IPS-20b (cell line): ENCODE measurements at regions not wholly inside any gene's neighbourhood (a gene's known extent, or its start where the extent isn't known, plus 50 kb on each side); places are given as distances from the start of the nearest gene placed in this dataset.
"Not testable (repeated sequence)": the region's sequence is repeated elsewhere in the genome, so short reads cannot be mapped to it uniquely, and the experiment has no call there.

Source experiments
- H3K27ac ChIP-seq: one replicate; pipeline ENCODE4 v1.5.1; 2013; ENCODE audit warnings: low read length
- H3K27me3 ChIP-seq: 2 replicates; pipeline ENCODE4 v1.6.1; 2013; ENCODE audit warnings: mild to moderate bottlenecking, low read length, inconsistent platforms; ENCODE audit not compliant: insufficient read depth
- H3K36me3 ChIP-seq: 2 replicates; pipeline ENCODE4 v1.6.1; 2013; ENCODE audit warnings: low read depth, mild to moderate bottlenecking, inconsistent platforms, low read length, moderate library complexity; ENCODE audit not compliant: insufficient read depth
- H3K4me1 ChIP-seq: 2 replicates; pipeline ENCODE4 v1.6.1; 2013; ENCODE audit warnings: mild to moderate bottlenecking, control low read depth, inconsistent platforms, low read length, moderate library complexity; ENCODE audit not compliant: insufficient read depth
- H3K4me3 ChIP-seq: 2 replicates; pipeline ENCODE4 v1.5.1; 2013; ENCODE audit warnings: mild to moderate bottlenecking, low read length, inconsistent platforms
- H3K9ac ChIP-seq: 2 replicates; pipeline ENCODE4 v1.6.1; 2013; ENCODE audit warnings: low read depth, mild to moderate bottlenecking, inconsistent platforms, low read length, moderate library complexity
- H3K9me3 ChIP-seq: 2 replicates; pipeline ENCODE4 v1.6.1; 2013; ENCODE audit warnings: mild to moderate bottlenecking, low read depth, low read length, inconsistent platforms; ENCODE audit not compliant: insufficient read depth

DNA sequence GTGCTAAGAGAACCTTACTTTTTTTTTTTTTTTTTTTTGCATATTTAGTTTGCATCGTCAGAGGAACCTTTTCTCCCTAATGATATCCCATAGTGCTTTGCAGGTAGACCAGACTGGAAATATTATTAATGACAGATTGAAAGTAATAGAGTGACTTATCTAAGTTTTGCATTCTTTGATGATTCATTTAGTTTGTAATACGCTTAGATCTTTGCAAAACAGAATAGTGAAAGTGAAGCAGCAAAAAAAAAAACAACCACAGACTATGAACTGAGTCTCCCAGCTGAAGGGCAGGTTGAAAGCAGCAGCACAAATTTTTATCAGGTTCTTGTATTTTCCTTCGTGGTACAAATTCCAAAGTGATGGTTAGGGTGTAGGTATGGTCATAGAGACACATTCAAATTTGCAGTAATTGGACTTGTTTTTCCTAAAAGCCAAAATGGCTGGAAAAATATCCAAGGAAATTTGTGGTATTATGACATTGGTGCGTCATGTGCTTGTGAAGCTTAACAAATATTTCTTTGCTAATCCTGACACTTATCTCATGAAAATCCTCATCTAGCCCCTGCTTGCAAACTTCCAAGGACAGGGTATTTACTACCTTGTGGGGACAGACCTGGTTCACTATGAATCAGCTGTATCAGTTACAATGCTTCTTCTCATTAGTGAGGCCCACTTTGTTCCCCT lies 81.8 kb upstream of the CREB5 start:
- no peak overlapping the region for H3K9ac ChIP-seq
- no peak overlapping the region for H3K4me3 ChIP-seq
- H3K4me1 ChIP-seq, result peaks cover 7% of the 10 kb centered on the region; the same call in 1 of the 2 replicates
- no peaks in the 10 kb centered on the region for H3K9me3 ChIP-seq
- H3K36me3 ChIP-seq, result no peaks in the 10 kb centered on the region
- H3K27me3 ChIP-seq, result no peaks in the 10 kb centered on the region
- H3K27ac ChIP-seq, result no peak overlapping the region

DNA sequence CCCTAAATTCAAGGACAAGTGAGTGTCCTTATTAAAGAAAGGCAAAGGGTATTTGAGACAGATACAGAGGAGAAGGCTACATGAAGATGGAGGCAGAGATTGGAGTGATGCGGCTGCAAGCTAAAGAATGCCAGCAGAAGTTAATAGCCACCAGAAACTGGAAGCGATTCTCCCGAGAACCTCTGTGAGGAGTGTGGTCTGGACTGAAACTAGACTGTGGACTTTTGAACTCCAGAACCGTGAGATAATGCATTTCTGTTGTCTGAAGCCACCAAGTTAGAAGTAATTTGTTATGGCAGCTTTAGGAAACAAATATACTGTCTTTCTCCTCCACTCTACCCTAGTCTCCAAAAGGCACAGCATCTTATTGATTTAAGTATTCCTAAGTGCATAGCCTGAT lies 80.3 kb upstream of the CREB5 start:
- Histone ChIP-seq H3K9me3 (no peaks in the 10 kb centered on the region), H3K27me3 (no peaks in the 10 kb centered on the region), H3K9ac (no peak overlapping the region), H3K36me3 (no peaks in the 10 kb centered on the region), H3K4me1 (peaks cover 7% of the 10 kb centered on the region; the same call in 1 of the 2 replicates), H3K4me3 (no peak overlapping the region), H3K27ac (no peak overlapping the region)

DNA sequence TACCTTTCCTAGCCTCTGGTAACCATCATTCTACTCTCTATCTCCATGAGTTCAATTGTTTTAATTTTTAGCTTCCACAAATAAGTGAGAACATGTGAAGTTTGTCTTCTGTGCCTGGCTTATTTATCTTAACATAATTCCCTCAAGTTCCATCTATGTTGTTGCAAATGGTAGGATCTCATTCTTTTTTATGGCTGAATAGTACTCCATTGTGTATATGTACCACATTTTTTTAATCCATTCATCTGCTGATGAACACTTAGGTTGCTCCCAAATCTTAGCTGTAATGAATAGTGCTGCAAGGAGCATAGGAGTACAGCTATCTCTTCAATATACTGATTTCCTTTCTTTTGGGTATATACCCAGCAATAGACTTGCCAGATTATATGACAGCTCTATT lies 78.8 kb upstream of the CREB5 start:
- not testable (repeated sequence) for H3K9ac ChIP-seq, H3K27me3 ChIP-seq, H3K27ac ChIP-seq, H3K9me3 ChIP-seq, H3K36me3 ChIP-seq, H3K4me3 ChIP-seq, H3K4me1 ChIP-seq

DNA sequence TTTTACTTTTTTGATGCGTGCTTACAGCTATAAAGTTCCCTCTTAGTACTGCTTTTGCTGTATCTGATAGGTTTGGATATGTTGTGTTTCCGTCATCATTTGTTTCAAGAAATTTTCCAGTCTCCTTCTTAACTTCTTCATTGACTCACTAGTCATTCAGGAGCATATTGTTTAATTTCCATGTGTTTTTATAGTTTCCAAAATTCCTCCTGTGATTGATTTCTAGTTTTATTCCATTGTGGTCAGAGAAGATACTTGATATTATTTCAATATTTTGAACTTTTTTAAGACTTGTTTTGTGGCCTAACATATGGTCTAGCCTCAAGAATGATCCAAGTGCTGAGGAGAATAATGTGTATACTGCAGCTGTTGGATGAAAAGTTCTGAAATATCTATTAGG lies 75.5 kb upstream of the CREB5 start:
- no peak overlapping the region for H3K9ac ChIP-seq
- no peak overlapping the region for H3K27ac ChIP-seq
- no peaks in the 10 kb centered on the region for H3K9me3 ChIP-seq
- H3K27me3 ChIP-seq, result no peaks in the 10 kb centered on the region
- H3K36me3 ChIP-seq, result no peaks in the 10 kb centered on the region
- H3K4me3 ChIP-seq, result no peak overlapping the region
- H3K4me1 ChIP-seq, result no peaks in the 10 kb centered on the region

DNA sequence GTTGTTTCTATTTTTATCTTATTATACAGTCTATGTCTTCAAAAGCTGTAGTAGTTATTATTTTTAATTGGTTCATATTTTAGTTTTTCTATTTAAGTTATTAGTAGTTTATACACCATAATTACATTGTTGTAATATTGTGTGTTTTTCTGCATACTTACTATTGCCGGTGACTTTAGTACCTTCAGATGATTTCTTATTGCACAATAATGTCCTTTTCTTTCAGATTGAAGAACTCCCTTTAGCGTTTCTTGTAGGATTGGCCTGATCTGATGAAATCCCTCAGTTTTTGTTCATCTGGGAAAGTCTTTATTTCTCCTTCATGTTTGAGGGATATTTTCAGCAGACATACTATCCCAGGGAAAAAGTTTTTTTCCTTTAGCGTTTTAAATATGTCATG lies 74.3 kb upstream of the CREB5 start:
- H3K9me3 ChIP-seq, result no peaks in the 10 kb centered on the region
- no peaks in the 10 kb centered on the region for H3K27me3 ChIP-seq
- no peak overlapping the region for H3K27ac ChIP-seq
- no peaks in the 10 kb centered on the region for H3K4me1 ChIP-seq
- H3K9ac ChIP-seq, result no peak overlapping the region
- no peaks in the 10 kb centered on the region for H3K36me3 ChIP-seq
- no peak overlapping the region for H3K4me3 ChIP-seq

DNA sequence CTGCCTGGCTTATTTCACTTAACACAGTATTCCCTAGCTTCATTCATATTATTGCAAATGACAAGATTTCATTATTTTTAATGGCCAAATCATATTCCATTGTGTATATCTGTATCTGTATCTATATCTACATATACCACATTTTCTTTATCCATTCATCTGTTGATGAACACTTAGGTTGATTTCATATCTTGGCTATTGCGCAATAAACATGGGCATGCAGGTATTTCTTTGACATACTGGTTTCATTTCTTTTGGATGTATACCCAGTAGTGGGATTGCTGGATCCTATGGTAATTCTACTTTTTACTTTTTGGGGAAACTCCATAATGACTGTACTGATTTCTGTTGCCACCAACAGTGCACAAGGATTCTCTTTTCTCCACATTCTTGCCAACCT lies 68.9 kb upstream of the CREB5 start:
- no peaks in the 10 kb centered on the region for H3K27me3 ChIP-seq
- H3K9me3 ChIP-seq, result no peaks in the 10 kb centered on the region
- no peaks in the 10 kb centered on the region for H3K4me1 ChIP-seq
- no peak overlapping the region for H3K4me3 ChIP-seq
- H3K9ac ChIP-seq, result no peak overlapping the region
- no peaks in the 10 kb centered on the region for H3K36me3 ChIP-seq
- H3K27ac ChIP-seq, result no peak overlapping the region

DNA sequence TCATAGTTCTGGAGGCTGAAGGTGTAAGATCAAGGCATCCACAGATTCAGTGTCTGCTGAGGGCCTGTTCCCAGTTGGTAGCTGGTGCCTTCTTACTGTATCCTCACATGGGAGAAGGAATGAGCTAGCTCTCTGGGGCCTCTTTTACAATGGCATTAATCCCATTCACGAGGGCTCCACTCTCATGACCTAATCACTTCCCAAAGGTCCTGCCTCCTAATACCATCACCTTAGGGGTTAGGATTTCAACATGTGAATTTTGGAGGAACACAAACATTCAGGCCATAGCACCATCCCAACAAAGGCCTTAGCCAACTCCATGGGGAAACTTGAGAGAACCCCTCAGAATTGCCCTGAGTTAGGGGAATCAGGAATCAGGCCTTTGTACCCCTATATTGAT lies 66.1 kb upstream of the CREB5 start:
- Histone ChIP-seq H3K4me3 (no peak overlapping the region), H3K27me3 (no peaks in the 10 kb centered on the region), H3K9me3 (no peaks in the 10 kb centered on the region), H3K9ac (no peak overlapping the region), H3K36me3 (no peaks in the 10 kb centered on the region), H3K27ac (no peak overlapping the region), H3K4me1 (no peaks in the 10 kb centered on the region)

DNA sequence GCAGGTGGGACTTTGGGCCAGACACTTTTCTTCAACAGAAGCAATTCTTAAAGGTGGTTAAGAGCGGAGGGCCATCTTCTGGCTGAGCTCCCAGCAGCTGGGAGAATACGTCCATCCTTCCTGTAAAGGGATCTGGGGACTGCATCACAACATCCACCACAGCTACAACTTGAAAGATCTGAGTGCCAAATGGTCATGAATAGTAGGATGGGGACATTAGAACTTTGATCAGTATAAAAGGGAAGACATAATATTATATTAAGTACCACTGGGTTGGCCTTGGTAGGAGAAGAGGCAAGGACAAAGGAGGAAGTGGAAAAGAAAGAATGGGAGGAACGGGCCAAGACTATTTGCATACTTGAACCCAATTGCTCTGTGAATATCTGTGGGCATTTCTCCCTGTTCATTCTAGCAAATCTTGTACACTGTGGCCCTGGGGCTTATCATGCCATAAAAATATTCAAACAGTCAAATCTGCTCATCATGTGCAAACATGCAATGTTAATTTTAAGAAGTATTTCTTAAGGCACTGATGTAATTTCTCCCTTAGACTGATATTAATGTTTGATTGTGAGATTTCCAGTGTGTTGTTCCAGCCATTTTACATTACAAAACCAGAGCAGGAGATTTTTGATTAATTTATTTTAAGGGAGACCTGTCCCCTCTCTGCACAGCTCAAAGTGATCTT lies 65.5 kb upstream of the CREB5 start:
- Histone ChIP-seq H3K9ac (no peak overlapping the region), H3K27me3 (no peaks in the 10 kb centered on the region), H3K27ac (no peak overlapping the region), H3K9me3 (no peaks in the 10 kb centered on the region), H3K4me1 (no peaks in the 10 kb centered on the region), H3K36me3 (no peaks in the 10 kb centered on the region), H3K4me3 (no peak overlapping the region)

DNA sequence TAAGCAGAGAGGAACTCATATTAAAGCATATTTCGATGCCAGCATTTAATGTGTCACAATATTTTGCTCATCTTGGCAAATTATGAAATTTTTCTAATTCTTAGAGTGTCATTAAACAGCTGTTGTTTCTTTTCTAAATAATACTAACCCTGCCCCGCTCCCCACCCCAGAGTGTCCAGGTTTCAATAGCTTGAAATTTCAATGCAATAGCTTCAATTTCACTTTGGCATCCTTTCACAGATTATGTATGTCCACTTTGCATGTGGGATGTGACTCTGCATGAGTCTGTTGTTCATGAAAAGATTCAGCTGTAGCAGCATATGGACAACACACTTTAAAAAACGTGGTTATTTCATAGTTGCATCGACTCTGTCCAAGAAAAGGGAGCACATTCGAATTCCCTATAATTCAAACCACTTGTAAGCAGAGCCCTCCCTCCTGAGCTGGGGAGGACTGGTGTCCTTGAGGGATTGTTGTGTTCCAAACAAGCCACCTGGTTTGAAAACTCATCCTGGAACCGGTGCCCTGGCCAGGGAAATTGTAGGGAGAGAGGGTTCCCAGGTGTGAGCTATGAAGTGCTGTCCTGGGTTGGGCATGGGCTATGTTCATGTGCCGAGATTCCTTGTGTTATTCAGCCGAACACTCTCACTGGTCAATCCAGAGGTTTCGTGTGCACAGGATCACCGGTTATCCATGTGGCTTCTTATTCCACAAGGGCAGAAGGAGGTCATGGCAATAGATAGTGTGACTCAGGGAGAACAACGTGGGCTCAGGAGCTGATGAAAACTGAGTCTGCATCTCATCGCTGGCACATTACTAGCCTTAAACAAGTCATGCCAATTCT lies 64.6 kb upstream of the CREB5 start:
- H3K36me3 ChIP-seq, result no peaks in the 10 kb centered on the region
- no peaks in the 10 kb centered on the region for H3K9me3 ChIP-seq
- no peak overlapping the region for H3K9ac ChIP-seq
- H3K4me3 ChIP-seq, result no peak overlapping the region
- H3K27ac ChIP-seq, result no peak overlapping the region
- H3K27me3 ChIP-seq, result no peaks in the 10 kb centered on the region
- H3K4me1 ChIP-seq, result no peaks in the 10 kb centered on the region

DNA sequence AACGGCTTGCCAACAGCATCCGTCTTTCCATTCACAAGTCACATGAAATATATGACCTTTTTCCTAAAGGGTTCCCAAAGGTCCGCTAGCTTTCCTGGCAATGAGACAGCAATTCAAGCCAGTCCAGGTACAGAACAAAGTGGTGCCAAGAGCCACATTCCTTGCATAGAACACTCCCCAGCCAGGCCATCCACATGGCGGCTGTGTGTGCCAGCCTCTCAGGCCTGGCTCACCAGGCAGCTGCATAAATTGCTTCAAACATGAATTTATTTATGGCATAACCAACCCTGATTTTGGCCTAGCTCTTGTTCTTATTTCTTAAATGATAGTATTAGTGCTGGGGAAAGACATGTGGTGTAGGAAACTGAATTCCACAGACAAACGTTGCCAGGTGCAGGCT lies 63.7 kb upstream of the CREB5 start:
- Histone ChIP-seq H3K4me1 (no peaks in the 10 kb centered on the region), H3K4me3 (no peak overlapping the region), H3K36me3 (no peaks in the 10 kb centered on the region), H3K27ac (no peak overlapping the region), H3K9ac (no peak overlapping the region), H3K9me3 (no peaks in the 10 kb centered on the region), H3K27me3 (no peaks in the 10 kb centered on the region)

DNA sequence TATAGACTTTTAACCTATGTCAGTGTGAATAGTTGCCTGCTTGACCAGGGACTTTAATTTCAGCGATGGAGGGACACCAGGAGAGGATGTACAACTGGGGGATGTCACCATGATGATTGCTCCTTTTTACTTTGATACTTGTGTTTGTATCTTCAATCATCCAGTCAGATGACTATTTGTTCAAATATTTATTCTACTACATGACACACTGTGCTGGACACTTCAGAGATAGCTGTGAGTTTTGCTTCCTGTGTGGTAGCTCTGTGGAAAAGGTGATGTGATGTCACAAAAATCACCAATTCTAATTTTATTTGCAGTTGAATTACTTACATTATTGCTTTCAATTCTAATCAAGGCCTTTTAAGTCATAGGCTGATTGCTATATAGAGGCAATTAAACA lies 62.7 kb upstream of the CREB5 start:
- no peak overlapping the region for H3K4me3 ChIP-seq
- no peaks in the 10 kb centered on the region for H3K4me1 ChIP-seq
- H3K27me3 ChIP-seq, result no peaks in the 10 kb centered on the region
- no peak overlapping the region for H3K27ac ChIP-seq
- no peaks in the 10 kb centered on the region for H3K9me3 ChIP-seq
- H3K36me3 ChIP-seq, result no peaks in the 10 kb centered on the region
- H3K9ac ChIP-seq, result no peak overlapping the region

DNA sequence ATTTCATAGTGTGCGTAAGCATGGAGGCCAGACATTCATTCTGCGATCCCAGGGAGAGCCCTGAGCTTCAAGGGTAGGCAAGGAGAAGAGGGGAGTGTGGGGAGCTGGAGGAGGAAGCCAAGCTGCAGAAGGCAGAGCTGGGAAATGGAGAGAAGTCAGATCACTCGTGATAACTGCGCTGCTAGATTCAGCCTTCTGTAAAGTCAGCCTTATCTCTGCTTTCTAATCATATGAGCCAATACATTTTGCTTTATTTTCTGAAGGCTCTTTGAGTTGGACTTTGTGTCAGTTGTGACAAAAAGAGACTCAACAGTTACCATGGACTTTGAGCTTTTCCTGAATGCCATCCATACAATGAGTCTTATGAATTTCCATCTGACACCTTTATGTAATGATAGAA lies 61.7 kb upstream of the CREB5 start:
- no peaks in the 10 kb centered on the region for H3K9me3 ChIP-seq
- no peak overlapping the region for H3K4me3 ChIP-seq
- H3K27ac ChIP-seq, result no peak overlapping the region
- H3K27me3 ChIP-seq, result no peaks in the 10 kb centered on the region
- H3K4me1 ChIP-seq, result no peaks in the 10 kb centered on the region
- no peak overlapping the region for H3K9ac ChIP-seq
- H3K36me3 ChIP-seq, result no peaks in the 10 kb centered on the region
